Upper lobe of right lung (tissue), 1 donor: ENCODE measurements at regions not wholly inside any gene's neighbourhood (a gene's known extent, or its start where the extent isn't known, plus 50 kb on each side); places are given as distances from the start of the nearest gene placed in this dataset.

ENCODE experiments used
- ATAC-seq: fragments of 200-7000 bp; cut with Tn5 transposase; one replicate; pipeline ENCODE4 v1.9.1; 2020; ENCODE audit warnings: mild to moderate bottlenecking, moderate library complexity
- DNase-seq: peaks from one replicate; pipeline ENCODE4 v3.0.0-alpha.2; 2020
- H3K27ac ChIP-seq: fragments of 200-600 bp; one replicate; pipeline ENCODE4 v1.8.0; 2022
- H3K27me3 ChIP-seq: fragments of 200-600 bp; one replicate; pipeline ENCODE4 v1.8.0; 2022; ENCODE audit warnings: mild to moderate bottlenecking
- H3K36me3 ChIP-seq: fragments of 200-600 bp; one replicate; pipeline ENCODE4 v1.8.0; 2022
- H3K4me1 ChIP-seq: fragments of 200-600 bp; one replicate; pipeline ENCODE4 v1.8.0; 2022
- H3K4me3 ChIP-seq: fragments of 200-600 bp; one replicate; pipeline ENCODE4 v1.8.0; 2022; ENCODE audit warnings: mild to moderate bottlenecking
- H3K9me3 ChIP-seq: fragments of 200-600 bp; one replicate; pipeline ENCODE4 v1.8.0; 2022
- CTCF ChIP-seq: fragments of 200-600 bp; IDR thresholded peaks from one replicate; pipeline ENCODE4 v1.8.0; 2022; ENCODE audit warnings: antibody characterized with exemption
- intact Hi-C: fragments of 100-400 bp; cut with DNase I; formaldehyde crosslinking; loops from one replicate; pipeline ENCODE4 v1.11.0; 2022
- donor health status: DM: no; HTN: yes; CAD: no; lungs with severe emphysema.

DNA sequence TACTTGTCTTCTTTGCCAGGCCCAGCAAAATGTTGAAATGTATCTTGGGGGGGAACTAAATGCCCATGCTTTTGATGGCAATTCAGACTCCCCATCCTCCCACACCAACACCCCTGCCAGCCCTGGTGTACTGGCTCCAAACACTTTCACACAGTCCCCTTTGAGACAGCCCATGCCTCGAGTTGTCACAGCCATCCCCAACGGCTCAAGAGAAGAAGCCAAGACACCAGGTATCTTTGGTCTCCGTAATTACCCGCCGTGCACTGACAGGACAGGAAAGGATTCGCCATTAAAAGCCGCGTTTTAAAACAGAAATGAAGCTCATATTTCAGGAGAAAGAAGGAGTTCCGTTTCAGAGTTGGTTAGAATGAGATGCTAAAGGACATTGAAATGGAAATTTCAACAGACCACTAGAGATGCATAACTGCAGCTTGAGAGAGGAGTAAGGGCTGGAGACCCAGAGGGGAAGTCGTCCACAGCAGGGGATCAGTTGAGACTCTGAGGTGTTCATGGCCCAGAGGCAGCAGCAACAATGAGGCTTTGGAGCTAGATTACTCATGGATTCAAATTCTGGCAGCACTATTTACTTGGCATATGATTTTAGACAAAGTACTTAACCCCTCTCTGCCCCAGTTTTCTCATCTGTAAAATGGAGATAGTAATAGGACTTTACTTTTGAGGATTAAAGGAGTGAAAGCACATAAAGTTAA, 63.5 kb upstream of the ADGRF1 start:
- Histone ChIP-seq H3K9me3 (no peaks in the 10 kb centered on the region), H3K27me3 (no peaks in the 10 kb centered on the region), H3K4me1 (no peaks in the 10 kb centered on the region), H3K27ac (no peak overlapping the region), H3K36me3 (no peaks in the 10 kb centered on the region), H3K4me3 (no peak overlapping the region)
- intact Hi-C loops: no loop called here
- ATAC-seq (no peak), DNase-seq (no peak)
- TF ChIP-seq CTCF: no peak

DNA sequence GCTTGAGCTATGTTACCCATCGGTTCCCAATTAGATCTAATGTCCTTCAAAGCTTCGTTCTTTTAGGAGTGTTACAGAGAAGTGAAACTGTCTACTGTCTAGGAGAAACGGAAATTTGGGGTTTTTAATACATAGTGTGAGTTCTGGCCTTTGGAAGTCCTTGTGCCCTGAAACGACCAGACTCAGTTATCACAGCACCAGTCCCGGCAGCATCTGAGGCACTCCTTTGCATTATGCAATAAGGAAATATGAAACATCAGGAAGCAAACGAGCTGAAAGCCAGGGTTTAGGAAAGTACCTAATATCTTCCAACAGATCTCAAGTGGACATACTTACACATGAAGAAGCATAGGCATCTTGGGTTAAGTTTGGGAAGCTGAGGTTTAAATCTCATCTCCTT, 61.8 kb upstream of the ADGRF1 start:
- no peak overlapping the region for H3K27ac ChIP-seq
- intact Hi-C loops: no loop called here

GRCh38 chr6:47102331-47102730, 60.2 kb upstream of the ADGRF1 start:
- peaks cover 8% of the 10 kb centered on the region for H3K4me1 ChIP-seq
- DNase-seq: no peak
- H3K27me3 ChIP-seq: no peaks in the 10 kb centered on the region
- H3K4me3 ChIP-seq: no peak overlapping the region
- H3K27ac ChIP-seq: no peak overlapping the region
- intact Hi-C loops: no loop called here
- H3K9me3 ChIP-seq: no peaks in the 10 kb centered on the region
- no peak for TF ChIP-seq CTCF
- H3K36me3 ChIP-seq: no peaks in the 10 kb centered on the region
- no peak for ATAC-seq

More for the DNA sequence above, 61.8 kb upstream of the ADGRF1 start:
- DNase-seq (no peak), ATAC-seq (peak; percentile 76)
- no peak for TF ChIP-seq CTCF
- H3K9me3 ChIP-seq: no peaks in the 10 kb centered on the region
- H3K4me3 ChIP-seq: no peak overlapping the region
- H3K4me1 ChIP-seq: no peaks in the 10 kb centered on the region
- no peaks in the 10 kb centered on the region for H3K36me3 ChIP-seq
- no peaks in the 10 kb centered on the region for H3K27me3 ChIP-seq

GRCh38 chr6:47098570-47098993, 56.5 kb upstream of the ADGRF1 start:
- Histone ChIP-seq H3K36me3 (no peaks in the 10 kb centered on the region), H3K27ac (no peak overlapping the region), H3K9me3 (no peaks in the 10 kb centered on the region), H3K4me1 (peaks cover 21% of the 10 kb centered on the region), H3K4me3 (no peak overlapping the region), H3K27me3 (no peaks in the 10 kb centered on the region)
- ATAC-seq (peak; percentile 48), DNase-seq (no peak)
- TF ChIP-seq CTCF: no peak
- intact Hi-C loops: no loop called here

GRCh38 chr6:47097092-47097945, 55.2 kb upstream of the ADGRF1 start:
- ATAC-seq: peak; percentile 96
- intact Hi-C loops: no loop called here

More at GRCh38 chr6:47097092-47097945, 55.2 kb upstream of the ADGRF1 start:
- Histone ChIP-seq H3K4me1 (peaks cover 21% of the 10 kb centered on the region), H3K9me3 (no peaks in the 10 kb centered on the region), H3K27ac (no peak overlapping the region), H3K4me3 (no peak overlapping the region), H3K27me3 (no peaks in the 10 kb centered on the region), H3K36me3 (no peaks in the 10 kb centered on the region)
- DNase-seq: peak; percentile 66
- TF ChIP-seq CTCF: peak; percentile 65
